AG04449 (cell line): ENCODE measurements at regions not wholly inside any gene's neighbourhood (a gene's known extent, or its start where the extent isn't known, plus 50 kb on each side); places are given as distances from the start of the nearest gene placed in this dataset.

ENCODE experiments used
- CTCF ChIA-PET: fragments of 350-600 bp; formaldehyde crosslinking; extraction: SDS; loops from one replicate; lab custom pipeline; 2021; ENCODE audit warnings: antibody characterized with exemption; lab: Yijun Ruan, JAX
- POLR2A ChIA-PET: fragments of 400-600, 350-600 bp; formaldehyde crosslinking; extraction: SDS; loops from one replicate; lab custom pipeline; 2020; ENCODE audit warnings: antibody characterized with exemption, inconsistent platforms; lab: Yijun Ruan, JAX
- DNase-seq: peaks from one replicate; pipeline ENCODE4 v3.0.0-alpha.2; 2010; ENCODE audit warnings: low read depth, low spot score
- H3K4me3 ChIP-seq: 2 replicates; pipeline ENCODE4 v1.5.1; 2011; ENCODE audit warnings: low read depth, mild to moderate bottlenecking, control low read depth, low read length
- TF ChIP-seq, protein P1 (sequence below): IDR thresholded peaks from one replicate; pipeline ENCODE4 v1.5.1; 2011; ENCODE audit warnings: mild to moderate bottlenecking, moderate library complexity, low read length, control low read depth, inconsistent platforms; ENCODE audit not compliant: insufficient read depth; ENCODE audit errors: missing control alignments

- ChIA-PET CTCF (no interaction called here), POLR2A (no interaction called here)
- TF ChIP-seq, protein P1, sequence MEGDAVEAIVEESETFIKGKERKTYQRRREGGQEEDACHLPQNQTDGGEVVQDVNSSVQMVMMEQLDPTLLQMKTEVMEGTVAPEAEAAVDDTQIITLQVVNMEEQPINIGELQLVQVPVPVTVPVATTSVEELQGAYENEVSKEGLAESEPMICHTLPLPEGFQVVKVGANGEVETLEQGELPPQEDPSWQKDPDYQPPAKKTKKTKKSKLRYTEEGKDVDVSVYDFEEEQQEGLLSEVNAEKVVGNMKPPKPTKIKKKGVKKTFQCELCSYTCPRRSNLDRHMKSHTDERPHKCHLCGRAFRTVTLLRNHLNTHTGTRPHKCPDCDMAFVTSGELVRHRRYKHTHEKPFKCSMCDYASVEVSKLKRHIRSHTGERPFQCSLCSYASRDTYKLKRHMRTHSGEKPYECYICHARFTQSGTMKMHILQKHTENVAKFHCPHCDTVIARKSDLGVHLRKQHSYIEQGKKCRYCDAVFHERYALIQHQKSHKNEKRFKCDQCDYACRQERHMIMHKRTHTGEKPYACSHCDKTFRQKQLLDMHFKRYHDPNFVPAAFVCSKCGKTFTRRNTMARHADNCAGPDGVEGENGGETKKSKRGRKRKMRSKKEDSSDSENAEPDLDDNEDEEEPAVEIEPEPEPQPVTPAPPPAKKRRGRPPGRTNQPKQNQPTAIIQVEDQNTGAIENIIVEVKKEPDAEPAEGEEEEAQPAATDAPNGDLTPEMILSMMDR: no peak
- H3K4me3 ChIP-seq: no peak overlapping the region
- no peak for DNase-seq
Observed at GRCh38 chr4:177680308-177680707, 238.1 kb upstream of the AGA start.

DNA sequence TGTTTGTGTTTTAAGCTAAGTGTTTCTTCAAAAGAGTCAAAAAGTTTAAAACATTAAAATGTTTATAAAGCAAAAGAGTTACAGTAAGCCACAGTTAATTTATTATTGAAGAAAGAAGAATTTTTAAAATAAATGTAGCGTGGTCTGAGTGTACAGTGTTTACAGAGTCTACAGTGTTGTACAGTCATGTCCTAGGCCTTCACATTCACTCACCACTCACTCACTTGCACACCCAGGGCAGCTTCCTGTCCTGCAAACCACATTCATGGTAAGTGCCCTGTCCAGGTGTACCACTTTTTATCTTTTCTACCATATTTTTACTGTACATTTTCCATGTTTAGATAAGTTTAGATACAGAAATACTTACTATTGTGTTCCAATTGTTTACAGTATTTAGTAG lies 239.7 kb upstream of the AGA start:
- ChIA-PET POLR2A (no interaction called here), CTCF (no interaction called here)
- H3K4me3 ChIP-seq: no peak overlapping the region
- TF ChIP-seq, protein P1: no peak
- DNase-seq: no peak

DNA sequence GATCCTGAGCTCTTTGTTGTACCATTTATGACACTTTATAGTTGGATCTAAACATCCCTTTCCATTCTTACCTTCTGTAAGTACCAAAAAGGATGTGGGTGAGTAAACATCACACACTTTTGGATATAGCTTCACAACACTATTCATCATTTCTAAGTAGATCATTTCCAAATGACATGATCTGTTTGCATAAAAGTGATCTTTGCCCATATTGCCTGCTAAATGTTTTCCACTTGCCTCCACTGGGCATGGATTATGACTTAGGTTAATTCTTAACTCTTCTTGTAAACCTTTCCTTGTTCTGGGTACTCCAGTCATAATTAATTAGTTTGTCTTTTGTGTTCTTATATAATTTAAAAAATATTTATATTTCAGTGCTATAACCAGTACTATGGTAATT lies 244.9 kb upstream of the AGA start:
- POLR2A ChIA-PET: no interaction called here
- no peak for DNase-seq
- TF ChIP-seq, protein P1: no peak
- CTCF ChIA-PET: no interaction called here
- no peak overlapping the region for H3K4me3 ChIP-seq

DNA sequence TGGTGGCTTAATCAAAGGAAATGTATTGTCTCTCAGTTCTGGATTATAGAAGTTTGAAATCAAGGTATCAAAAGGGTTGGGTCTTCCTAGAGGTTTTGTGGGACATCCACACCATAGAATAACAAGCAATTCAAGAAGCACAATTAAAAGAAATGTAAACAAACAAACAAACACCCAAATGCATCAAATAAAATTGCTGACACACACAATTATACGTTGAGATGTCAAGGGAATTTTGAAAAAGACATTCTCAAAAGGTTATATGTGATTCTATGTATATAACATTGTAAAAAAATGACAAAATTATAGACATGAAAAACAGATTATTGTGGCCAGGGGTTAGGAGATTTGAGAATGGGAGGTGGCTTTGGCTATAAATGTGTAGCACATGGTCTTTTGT lies 250.7 kb upstream of the AGA start:
- POLR2A ChIA-PET: no interaction called here
- no peak overlapping the region for H3K4me3 ChIP-seq
- no peak for DNase-seq
- CTCF ChIA-PET: no interaction called here
- TF ChIP-seq, protein P1: no peak

DNA sequence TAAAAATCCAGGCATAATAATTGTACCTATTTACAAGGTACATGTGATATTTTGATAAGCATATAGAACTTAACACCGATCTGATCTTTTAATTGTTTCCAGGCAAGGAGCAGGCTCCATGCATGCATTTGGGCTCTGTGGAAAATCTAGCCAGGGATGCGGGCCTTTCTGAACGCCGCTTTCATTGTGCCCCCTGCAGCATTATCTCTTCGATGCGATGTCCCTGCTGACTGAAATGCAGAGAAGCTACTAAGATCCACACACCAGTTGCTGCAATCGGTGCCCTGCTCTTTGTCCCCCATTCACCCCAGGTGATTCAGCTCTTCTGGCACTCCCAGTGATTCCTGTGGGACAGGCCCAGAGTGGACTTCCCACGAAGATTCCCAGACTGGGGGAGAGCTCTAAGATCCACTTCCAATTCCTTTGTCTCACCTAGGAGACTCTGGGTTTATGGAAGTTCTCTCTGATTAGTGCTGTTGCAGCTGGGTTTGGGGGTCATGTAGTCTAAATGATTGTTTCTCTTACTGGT lies 254.3 kb upstream of the AGA start:
- TF ChIP-seq, protein P1: no peak
- DNase-seq: no peak
- no peak overlapping the region for H3K4me3 ChIP-seq
- CTCF ChIA-PET: no interaction called here
- POLR2A ChIA-PET: no interaction called here

GRCh38 chr4:177699365-177700213 lies 257.4 kb upstream of the AGA start:
- no peak overlapping the region for H3K4me3 ChIP-seq
- TF ChIP-seq, protein P1: no peak
- DNase-seq: no peak
- CTCF ChIA-PET: no interaction called here
- POLR2A ChIA-PET: no interaction called here
